Liver (tissue), 3 donors: ENCODE measurements at regions not wholly inside any gene's neighbourhood (a gene's known extent, or its start where the extent isn't known, plus 50 kb on each side); places are given as distances from the start of the nearest gene placed in this dataset.

ENCODE experiments used
- CTCF ChIP-seq: fragments of 150-350 bp; IDR thresholded peaks from 2 replicates; pipeline ENCODE4 v1.5.1; 2017; ENCODE audit warnings: improper control_type of control experiment, low read depth, low read length; ENCODE audit not compliant: missing input control
- HNF4A ChIP-seq, 2 donors: conservative IDR thresholded peaks; 2 replicates each; pipeline ENCODE4 v1.6.1; 2016; ENCODE audit warnings: antibody characterized with exemption in 2 of 2, mild to moderate bottlenecking in 2 of 2
- RAD21 ChIP-seq, 2 donors: IDR thresholded peaks; 2 replicates each; pipeline ENCODE4 v1.6.1; 2016; ENCODE audit warnings: antibody characterized with exemption in 2 of 2, mild to moderate bottlenecking in 2 of 2
- ZBTB33 ChIP-seq: IDR thresholded peaks from 2 replicates; pipeline ENCODE4 v1.6.1; 2016; ENCODE audit warnings: antibody characterized with exemption
- TF ChIP-seq, protein P1 (sequence below): IDR thresholded peaks from 2 replicates; pipeline ENCODE4 v1.6.1; 2016; ENCODE audit warnings: antibody characterized with exemption, mild to moderate bottlenecking
- TF ChIP-seq, protein P2 (sequence below): IDR thresholded peaks from 2 replicates; pipeline ENCODE4 v1.6.1; 2016; ENCODE audit warnings: antibody characterized with exemption
- donor health status: healthy.
- donor health status: healthy.

DNA sequence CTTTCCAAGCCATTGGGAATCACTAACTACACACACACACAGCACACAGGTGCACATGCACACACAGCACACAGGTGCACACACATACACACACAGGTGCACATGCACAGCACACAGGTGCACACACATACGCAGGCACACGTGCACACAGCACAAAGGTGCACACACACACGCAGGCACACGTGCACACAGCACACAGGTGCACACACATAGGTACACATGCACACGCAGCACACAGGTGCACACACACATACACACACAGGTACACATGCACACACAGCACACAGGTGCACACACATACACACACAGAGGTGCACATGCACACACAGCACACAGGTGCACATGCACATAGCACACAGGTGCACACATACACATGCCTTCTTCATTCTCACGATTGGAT, 80.9 kb downstream of the HMX1 start:
- TF ChIP-seq CTCF (no peak), HNF4A (conservative IDR thresholded peaks at IDR 0.05) (no peak), ZBTB33 (no peak), RAD21 (IDR thresholded peaks at IDR 0.05) (no peak)
- TF ChIP-seq, protein P1, sequence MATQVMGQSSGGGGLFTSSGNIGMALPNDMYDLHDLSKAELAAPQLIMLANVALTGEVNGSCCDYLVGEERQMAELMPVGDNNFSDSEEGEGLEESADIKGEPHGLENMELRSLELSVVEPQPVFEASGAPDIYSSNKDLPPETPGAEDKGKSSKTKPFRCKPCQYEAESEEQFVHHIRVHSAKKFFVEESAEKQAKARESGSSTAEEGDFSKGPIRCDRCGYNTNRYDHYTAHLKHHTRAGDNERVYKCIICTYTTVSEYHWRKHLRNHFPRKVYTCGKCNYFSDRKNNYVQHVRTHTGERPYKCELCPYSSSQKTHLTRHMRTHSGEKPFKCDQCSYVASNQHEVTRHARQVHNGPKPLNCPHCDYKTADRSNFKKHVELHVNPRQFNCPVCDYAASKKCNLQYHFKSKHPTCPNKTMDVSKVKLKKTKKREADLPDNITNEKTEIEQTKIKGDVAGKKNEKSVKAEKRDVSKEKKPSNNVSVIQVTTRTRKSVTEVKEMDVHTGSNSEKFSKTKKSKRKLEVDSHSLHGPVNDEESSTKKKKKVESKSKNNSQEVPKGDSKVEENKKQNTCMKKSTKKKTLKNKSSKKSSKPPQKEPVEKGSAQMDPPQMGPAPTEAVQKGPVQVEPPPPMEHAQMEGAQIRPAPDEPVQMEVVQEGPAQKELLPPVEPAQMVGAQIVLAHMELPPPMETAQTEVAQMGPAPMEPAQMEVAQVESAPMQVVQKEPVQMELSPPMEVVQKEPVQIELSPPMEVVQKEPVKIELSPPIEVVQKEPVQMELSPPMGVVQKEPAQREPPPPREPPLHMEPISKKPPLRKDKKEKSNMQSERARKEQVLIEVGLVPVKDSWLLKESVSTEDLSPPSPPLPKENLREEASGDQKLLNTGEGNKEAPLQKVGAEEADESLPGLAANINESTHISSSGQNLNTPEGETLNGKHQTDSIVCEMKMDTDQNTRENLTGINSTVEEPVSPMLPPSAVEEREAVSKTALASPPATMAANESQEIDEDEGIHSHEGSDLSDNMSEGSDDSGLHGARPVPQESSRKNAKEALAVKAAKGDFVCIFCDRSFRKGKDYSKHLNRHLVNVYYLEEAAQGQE, result no peak
- TF ChIP-seq, protein P2, sequence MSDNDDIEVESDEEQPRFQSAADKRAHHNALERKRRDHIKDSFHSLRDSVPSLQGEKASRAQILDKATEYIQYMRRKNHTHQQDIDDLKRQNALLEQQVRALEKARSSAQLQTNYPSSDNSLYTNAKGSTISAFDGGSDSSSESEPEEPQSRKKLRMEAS, result no peak
